ENCODE measurements at regions not wholly inside any gene's neighbourhood (a gene's known extent, or its start where the extent isn't known, plus 50 kb on each side); places are given as distances from the start of the nearest gene placed in this dataset.
A peak's percentile ranks its signal among the peaks of the same experiment; 100 is the strongest.

DNA sequence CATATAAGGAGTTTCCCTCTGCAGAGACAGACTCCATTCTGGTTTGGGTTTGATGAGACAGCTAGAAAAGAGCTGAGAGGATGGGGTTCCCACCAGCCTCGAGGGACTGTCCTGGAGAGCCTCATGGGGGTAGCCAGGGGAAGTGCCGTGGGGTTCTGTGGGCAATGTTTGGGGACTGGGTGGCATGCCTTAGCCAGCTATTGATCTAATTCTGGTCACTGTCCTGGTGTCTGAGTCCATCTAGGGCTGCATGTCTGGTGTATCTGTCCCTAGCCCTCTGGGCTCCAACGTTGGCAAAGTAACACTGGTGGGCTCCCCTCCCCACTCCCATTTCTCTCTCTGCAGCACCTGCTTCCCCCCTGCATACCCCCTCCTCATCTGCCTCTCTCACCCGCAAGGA lies 135.4 kb downstream of the SMIM20 start:
- no peaks in the 10 kb centered on the region for H3K36me3 ChIP-seq

DNA sequence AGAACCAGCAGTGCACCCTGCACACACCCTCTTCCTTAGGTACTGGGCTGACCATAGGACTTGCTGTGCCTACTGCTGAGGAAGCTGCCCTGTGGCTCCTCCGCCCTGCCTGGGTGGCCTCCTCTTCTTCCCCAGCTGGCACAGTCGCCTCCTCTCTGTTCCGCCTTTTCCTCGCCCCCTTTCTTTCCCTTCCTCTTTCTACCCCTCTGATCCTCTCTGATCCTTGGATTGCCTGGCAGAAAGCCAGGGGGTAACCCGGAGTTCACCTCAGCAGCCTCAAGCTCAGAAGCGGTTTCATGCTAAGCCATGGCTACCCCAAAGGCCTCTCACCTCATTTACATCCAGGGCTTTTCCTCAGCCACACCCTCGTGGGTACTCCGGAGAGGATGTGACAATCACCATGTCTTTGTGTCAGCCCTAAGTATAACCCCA lies 136.2 kb downstream of the SMIM20 start:
- DNase-seq (ENCODE audit: extremely low spot score in 2 of 2): no peak
- Histone ChIP-seq H3K4me1 (peaks cover 35% of the 10 kb centered on the region), H3K4me3 (no peak overlapping the region), H3K27ac (peak overlapping the region; percentile 91), H3K36me3 (no peaks in the 10 kb centered on the region), H3K27me3 (no peaks in the 10 kb centered on the region), H3K9me3 (no peaks in the 10 kb centered on the region)
- intact Hi-C loops (cut with DNase I): no loop called here
- TF ChIP-seq, protein P1, sequence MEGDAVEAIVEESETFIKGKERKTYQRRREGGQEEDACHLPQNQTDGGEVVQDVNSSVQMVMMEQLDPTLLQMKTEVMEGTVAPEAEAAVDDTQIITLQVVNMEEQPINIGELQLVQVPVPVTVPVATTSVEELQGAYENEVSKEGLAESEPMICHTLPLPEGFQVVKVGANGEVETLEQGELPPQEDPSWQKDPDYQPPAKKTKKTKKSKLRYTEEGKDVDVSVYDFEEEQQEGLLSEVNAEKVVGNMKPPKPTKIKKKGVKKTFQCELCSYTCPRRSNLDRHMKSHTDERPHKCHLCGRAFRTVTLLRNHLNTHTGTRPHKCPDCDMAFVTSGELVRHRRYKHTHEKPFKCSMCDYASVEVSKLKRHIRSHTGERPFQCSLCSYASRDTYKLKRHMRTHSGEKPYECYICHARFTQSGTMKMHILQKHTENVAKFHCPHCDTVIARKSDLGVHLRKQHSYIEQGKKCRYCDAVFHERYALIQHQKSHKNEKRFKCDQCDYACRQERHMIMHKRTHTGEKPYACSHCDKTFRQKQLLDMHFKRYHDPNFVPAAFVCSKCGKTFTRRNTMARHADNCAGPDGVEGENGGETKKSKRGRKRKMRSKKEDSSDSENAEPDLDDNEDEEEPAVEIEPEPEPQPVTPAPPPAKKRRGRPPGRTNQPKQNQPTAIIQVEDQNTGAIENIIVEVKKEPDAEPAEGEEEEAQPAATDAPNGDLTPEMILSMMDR (IDR thresholded peaks at IDR 0.05): no peak
- TF ChIP-seq POLR2AphosphoS5 (IDR thresholded peaks at IDR 0.05; ENCODE audit: insufficient read depth in 1 of 2, low read depth in 1 of 2) (no peak), POLR2A (IDR thresholded peaks at IDR 0.05) (no peak)

More for the DNA sequence above, 135.4 kb downstream of the SMIM20 start:
- H3K9me3 ChIP-seq: no peaks in the 10 kb centered on the region
- intact Hi-C loops (cut with DNase I): no loop called here
- no peak overlapping the region for H3K4me3 ChIP-seq
- TF ChIP-seq POLR2A (IDR thresholded peaks at IDR 0.05): no peak
- TF ChIP-seq, protein P1 (IDR thresholded peaks at IDR 0.05): no peak
- TF ChIP-seq POLR2AphosphoS5 (IDR thresholded peaks at IDR 0.05; ENCODE audit: insufficient read depth in 1 of 2, low read depth in 1 of 2): no peak
- DNase-seq (ENCODE audit: extremely low spot score in 2 of 2): no peak
- no peaks in the 10 kb centered on the region for H3K27me3 ChIP-seq
- peak overlapping the region; percentile 91 for H3K27ac ChIP-seq
- H3K4me1 ChIP-seq: peaks cover 35% of the 10 kb centered on the region

DNA sequence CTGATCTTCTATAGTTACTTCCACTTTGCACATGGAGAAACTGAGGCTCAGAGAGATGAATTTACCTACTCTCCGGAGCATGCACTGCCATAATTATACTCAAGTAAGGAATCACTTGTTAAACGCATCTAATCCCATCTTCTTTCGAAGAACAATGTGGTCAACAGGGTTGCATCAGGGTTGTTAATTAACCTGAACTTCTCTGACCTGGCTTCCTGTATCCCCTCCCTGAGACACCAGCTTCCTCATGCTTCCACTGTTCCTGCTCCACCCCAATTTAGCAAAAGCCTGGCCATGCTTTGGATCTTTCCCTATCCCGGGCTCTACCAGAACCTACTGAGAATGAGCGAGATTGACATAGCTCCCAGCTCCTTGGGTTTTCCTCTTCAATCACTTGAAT lies 136.7 kb downstream of the SMIM20 start:
- H3K4me3 ChIP-seq: no peak overlapping the region
- no peaks in the 10 kb centered on the region for H3K36me3 ChIP-seq
- no peaks in the 10 kb centered on the region for H3K9me3 ChIP-seq
- DNase-seq (ENCODE audit: extremely low spot score in 2 of 2): no peak
- intact Hi-C loops (cut with DNase I): no loop called here
- H3K27me3 ChIP-seq: no peaks in the 10 kb centered on the region
- TF ChIP-seq, protein P1 (IDR thresholded peaks at IDR 0.05): no peak
- peak overlapping the region; percentile 91 for H3K27ac ChIP-seq
- peaks cover 35% of the 10 kb centered on the region for H3K4me1 ChIP-seq

DNA sequence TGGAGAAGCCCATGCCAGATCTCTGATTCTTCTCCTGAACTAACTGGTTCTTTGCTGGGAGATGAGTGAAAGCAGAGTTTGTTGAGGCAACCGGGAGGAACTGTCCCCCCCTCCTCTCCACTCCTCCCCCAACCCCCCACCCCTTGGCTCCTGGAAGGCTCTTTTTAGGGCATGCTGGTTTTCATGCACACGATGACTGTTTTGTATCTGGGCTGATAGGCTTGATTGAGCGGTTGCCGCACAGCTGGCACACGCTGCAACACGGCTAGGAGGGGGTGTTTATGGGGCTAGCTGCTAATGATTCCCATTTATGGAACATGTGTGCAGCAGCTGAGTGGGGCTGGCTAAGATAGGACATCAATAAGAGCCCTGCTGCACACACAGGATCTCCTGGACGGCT lies 137.2 kb downstream of the SMIM20 start:
- H3K27ac ChIP-seq: peak overlapping the region; percentile 37

More for the DNA sequence above, 137.2 kb downstream of the SMIM20 start:
- no peak for TF ChIP-seq POLR2A (IDR thresholded peaks at IDR 0.05)
- no peak for TF ChIP-seq POLR2AphosphoS5 (IDR thresholded peaks at IDR 0.05; ENCODE audit: insufficient read depth in 1 of 2, low read depth in 1 of 2)
- TF ChIP-seq, protein P1 (IDR thresholded peaks at IDR 0.05): no peak
- Histone ChIP-seq H3K36me3 (no peaks in the 10 kb centered on the region), H3K9me3 (no peaks in the 10 kb centered on the region), H3K27me3 (no peaks in the 10 kb centered on the region), H3K4me3 (no peak overlapping the region), H3K4me1 (peaks cover 35% of the 10 kb centered on the region)
- DNase-seq (ENCODE audit: extremely low spot score in 2 of 2): no peak
- intact Hi-C loops (cut with DNase I): no loop called here

Measured in vagina (tissue), 2 donors.